ENCODE measurements at regions not wholly inside any gene's neighbourhood (a gene's known extent, or its start where the extent isn't known, plus 50 kb on each side); places are given as distances from the start of the nearest gene placed in this dataset.

GRCh38 chr10:76811430-76811829 is 826.2 kb downstream of the KCNMA1 start:
- TF ChIP-seq RAD21 (IDR thresholded peaks at IDR 0.05; ENCODE audit: low read depth) = no peak
- TF ChIP-seq MAX (IDR thresholded peaks at IDR 0.05) = no peak
- TF ChIP-seq CREB1 (IDR thresholded peaks at IDR 0.05; ENCODE audit: low read depth) = no peak
- no peak for TF ChIP-seq EGR1 (IDR thresholded peaks at IDR 0.05)
- no peak for TF ChIP-seq CEBPB (IDR thresholded peaks at IDR 0.05)

Measured in Ishikawa (cell line).